Cardiac fibroblast (primary cell): ENCODE measurements at regions not wholly inside any gene's neighbourhood (a gene's known extent, or its start where the extent isn't known, plus 50 kb on each side); places are given as distances from the start of the nearest gene placed in this dataset.

Experiments
- DNase-seq, 2 donors: peaks; one replicate each; pipeline versions ENCODE4 v3.0.0 to v3.0.0-alpha.2; 2010; ENCODE audit warnings: low read depth in 2 of 2
- H3K4me3 ChIP-seq, 2 donors: replicated peaks in 1 of 2; 1 replicate in 1 of 2; 2 replicates in 1 of 2; pipeline ENCODE4 v1.5.1; 2011; ENCODE audit warnings: low read depth in 2 of 2, low read length in 2 of 2, mild to moderate bottlenecking in 2 of 2, moderate library complexity in 1 of 2
- TF ChIP-seq, protein P1 (sequence below): IDR thresholded peaks from one replicate; pipeline ENCODE4 v1.5.1; 2011; ENCODE audit warnings: low read depth, mild to moderate bottlenecking, low read length, inconsistent platforms

DNA sequence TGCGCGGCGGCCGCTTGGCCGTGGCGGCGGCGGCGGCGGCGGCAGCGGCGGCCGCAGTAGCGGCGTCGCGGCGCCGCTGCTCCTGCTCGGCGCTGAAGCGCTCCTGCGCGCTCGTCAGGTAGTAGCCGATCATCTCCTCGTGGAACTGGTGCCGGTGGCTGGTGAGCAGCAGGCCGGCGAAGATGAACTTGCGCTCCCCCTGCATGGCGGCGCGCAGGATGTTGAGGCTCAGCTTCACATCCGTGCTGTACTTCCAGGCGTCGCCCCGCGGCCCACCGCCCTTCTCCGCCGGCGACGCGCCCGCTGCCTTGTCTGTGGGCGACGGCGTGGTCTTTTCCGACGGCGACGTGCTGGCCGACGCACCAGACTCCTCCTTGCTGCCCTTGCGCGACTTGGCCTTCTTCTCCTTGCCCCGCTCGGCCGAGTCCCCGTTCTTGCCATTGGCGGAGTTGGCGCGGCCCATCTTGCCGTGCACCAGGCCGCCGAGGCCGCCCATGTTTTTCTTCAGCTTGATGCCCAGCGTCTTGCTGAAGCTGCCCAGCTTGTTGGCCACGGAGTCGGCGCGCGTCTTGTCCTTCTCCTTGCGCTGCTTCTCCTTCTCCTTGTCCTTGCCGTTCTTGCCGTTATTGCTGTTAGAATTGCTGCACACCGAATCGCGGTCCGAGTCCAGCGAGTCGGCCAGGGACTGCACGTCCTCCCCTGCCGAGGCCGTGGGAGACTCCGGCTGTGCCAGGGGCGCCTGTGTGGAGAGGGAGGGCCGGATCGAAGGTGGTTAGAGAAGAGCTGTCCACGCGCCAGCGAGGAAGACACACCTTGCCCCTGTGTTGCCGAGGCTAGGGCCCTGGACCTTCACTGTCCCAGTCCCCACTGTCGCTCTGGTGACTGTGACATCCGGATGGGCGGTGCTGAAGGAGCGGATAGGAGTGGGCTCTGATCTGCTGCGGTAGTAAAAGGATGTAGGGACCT lies 157.6 kb downstream of the KLF13 start:
- no peak overlapping the region for H3K4me3 ChIP-seq
- DNase-seq, result no peak
- TF ChIP-seq, protein P1, sequence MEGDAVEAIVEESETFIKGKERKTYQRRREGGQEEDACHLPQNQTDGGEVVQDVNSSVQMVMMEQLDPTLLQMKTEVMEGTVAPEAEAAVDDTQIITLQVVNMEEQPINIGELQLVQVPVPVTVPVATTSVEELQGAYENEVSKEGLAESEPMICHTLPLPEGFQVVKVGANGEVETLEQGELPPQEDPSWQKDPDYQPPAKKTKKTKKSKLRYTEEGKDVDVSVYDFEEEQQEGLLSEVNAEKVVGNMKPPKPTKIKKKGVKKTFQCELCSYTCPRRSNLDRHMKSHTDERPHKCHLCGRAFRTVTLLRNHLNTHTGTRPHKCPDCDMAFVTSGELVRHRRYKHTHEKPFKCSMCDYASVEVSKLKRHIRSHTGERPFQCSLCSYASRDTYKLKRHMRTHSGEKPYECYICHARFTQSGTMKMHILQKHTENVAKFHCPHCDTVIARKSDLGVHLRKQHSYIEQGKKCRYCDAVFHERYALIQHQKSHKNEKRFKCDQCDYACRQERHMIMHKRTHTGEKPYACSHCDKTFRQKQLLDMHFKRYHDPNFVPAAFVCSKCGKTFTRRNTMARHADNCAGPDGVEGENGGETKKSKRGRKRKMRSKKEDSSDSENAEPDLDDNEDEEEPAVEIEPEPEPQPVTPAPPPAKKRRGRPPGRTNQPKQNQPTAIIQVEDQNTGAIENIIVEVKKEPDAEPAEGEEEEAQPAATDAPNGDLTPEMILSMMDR, result no peak

DNA sequence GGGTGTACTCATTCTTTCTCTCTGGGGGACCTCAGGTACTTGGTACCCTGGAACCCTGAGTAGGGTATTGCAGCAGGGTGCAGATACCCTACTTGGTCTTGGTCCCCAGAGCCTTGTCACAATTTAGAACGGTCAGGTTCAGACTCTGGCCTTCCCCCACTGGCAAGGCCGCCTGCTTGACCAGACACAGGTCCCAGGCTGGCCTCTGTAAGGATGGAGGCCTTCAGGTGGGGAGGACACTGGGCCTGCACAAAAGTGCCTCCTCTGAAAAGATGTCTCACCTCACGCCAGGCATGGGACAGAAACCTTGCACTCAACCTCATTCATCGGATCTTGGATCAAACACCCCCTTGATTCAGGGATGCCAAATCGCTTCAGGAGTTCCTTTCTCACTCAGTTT lies 158.4 kb downstream of the KLF13 start:
- TF ChIP-seq, protein P1, result no peak

DNA sequence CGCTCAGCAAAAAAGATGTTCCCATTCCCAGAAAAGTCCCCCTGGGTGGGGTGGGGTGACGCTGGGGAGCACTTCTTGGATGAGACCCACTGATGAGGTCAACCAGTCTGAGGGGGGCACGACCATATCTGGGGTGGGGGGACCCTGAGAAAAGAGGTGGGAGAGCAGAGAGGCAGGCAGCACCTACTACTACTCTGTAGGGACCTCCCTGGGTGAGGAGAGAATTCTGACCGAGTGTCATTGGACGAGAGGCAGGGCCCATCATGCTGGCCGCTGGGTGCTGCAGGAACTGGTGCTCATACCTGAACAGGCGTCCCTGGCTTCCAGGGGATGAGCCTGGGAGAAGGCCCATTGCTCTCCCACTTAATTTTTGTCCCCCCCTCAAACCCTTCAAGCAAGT lies 158.8 kb downstream of the KLF13 start:
- TF ChIP-seq, protein P1, result no peak
- H3K4me3 ChIP-seq, result no peak overlapping the region
- no peak for DNase-seq

More for the DNA sequence above, 158.4 kb downstream of the KLF13 start:
- no peak overlapping the region for H3K4me3 ChIP-seq
- DNase-seq, result no peak

DNA sequence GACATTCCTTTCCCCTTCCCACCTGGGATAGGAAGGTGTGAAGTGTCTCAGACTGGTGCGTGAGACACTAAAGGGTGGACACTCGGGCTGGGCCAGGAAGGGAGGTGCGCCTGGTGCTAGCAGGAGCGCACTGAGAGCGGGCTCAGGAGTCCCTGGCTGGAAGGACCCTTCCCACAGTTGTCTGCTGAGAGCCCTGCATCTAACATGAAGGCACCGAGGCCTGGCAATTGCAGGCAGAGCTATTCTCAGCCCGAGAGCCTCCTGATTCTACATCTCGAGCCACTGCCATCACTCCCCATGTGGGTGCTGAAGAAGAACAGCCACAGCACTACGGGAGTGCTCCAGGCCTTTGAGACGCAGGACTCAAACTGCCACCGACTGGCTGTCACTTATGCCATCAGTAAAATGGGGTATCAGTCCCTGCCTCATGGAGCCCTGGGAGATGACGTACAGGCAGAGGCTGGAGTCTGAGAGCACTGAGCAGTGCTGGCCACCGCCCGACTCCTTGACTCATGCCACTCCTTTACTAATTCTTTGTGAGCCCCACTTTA lies 159.4 kb downstream of the KLF13 start:
- DNase-seq, result peak in 1 of 2 donors; percentile 32
- H3K4me3 ChIP-seq, result no peak overlapping the region
- TF ChIP-seq, protein P1, result no peak

DNA sequence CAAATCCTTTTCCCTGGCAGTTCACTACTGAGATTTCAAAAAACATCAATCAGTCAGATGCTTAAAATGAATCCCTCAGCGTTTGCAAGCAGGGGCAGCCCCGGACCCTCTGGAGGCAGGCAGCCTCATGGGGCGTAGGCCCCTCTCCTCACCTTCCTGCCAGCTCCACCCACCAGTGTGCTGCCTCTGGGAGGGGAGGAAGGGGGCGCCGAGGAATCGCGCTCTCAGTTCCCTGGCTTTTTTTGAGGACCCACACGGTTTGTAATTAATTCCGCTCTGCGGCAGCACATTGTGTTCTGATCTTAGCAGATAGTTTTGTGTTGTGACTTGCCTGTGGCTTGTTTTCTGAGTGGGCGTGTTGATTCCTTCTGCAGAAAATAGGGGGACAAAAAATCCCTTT lies 159.9 kb downstream of the KLF13 start:
- TF ChIP-seq, protein P1, result no peak
- no peak for DNase-seq
- H3K4me3 ChIP-seq, result no peak overlapping the region

DNA sequence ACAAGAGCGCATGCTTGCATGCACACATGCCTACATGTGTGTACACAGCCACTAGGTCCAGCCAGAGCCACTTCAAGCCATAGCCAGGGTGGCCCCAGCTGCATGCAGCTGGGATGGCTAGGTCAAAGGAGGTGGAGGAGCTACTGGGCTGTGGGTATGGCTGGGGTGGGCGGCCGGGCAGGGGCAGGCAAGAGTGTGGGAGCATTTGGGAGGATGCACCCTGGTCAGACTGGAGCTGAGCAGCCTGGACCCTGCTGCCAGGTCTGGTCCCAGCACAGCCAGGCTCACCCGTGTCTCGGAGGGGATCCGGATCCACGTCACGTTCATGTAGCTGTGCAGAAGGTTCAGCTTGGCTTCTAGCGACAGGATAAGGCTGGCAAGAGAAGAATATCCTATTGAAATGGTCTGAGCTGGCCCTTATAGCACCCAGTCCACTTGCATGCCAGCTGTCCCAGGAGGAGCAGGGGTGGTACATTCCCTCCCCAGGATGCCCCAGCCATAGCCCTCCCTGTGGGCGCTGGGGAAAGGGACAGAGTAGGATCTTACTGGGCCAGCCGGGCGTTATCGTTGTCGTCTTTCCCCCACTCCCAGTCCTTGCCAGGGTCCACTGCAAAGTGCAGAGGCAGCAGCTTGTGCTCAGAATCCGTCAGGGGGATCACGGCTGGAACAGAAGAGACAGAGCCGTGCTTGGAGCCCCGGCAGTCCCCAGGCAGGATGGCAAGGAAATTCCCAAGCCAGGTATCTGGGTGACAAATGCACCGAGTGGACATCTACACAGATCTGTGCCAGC lies 160.5 kb downstream of the KLF13 start:
- no peak for DNase-seq
- TF ChIP-seq, protein P1, result no peak

More for the DNA sequence above, 160.5 kb downstream of the KLF13 start:
- H3K4me3 ChIP-seq, result no peak overlapping the region
